Activated T-cell treated with anti-CD3 and anti-CD28 coated beads for 48 hours (primary cell): ENCODE measurements at regions not wholly inside any gene's neighbourhood (a gene's known extent, or its start where the extent isn't known, plus 50 kb on each side); places are given as distances from the start of the nearest gene placed in this dataset.
"Not testable (repeated sequence)": the region's sequence is repeated elsewhere in the genome, so short reads cannot be mapped to it uniquely, and the experiment has no call there.

Experiments used
- DNase-seq: peaks from one replicate; pipeline ENCODE4 v3.0.0-alpha.2; 2020; ENCODE audit warnings: low read depth

DNA sequence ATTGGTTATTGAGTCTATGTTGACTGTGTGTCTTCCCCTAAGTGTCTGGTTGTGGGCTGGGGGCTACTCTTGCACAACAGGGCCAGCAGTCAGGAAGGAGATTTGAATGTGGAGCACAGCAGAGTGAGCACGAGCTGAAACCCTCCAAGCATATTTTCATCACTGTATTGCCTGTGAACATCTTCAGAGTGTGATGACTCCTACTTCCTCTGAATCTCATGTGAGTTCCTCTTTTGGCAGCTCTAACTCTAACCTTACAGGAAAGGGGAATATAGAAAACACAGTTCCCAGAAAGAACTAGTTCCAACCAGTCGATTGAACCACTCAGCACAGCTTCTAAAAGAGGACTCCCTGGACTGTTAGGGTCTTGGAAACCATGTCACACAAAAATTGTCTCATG, 211.6 kb downstream of the RAP2B start:
- DNase-seq, result no peak

GRCh38 chr3:153378366-153378765, 216.3 kb downstream of the RAP2B start:
- not testable (repeated sequence) for DNase-seq

- no peak for DNase-seq
Measured at GRCh38 chr3:153379516-153379915, 217.5 kb downstream of the RAP2B start.

DNA sequence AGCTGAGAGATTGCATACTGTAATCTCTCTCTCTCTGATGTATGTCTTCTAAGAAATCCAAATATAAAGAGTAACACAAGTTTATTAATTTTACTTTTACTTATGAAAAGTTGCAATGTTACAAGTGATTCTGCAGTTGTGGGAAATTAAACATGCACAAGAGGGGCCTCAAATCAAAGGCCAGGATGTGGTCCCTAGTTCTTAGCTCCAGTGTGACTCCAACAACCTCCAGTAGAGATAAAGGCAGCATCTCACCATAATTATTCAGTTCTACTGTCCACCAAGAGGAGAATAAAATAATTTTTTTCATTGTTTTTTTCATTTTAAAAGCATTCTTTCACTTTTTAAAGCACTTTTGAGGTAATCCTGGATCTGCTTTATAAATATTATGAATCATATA, 223.3 kb downstream of the RAP2B start:
- DNase-seq, result no peak

GRCh38 chr3:153392363-153392762, 230.3 kb downstream of the RAP2B start:
- no peak for DNase-seq

DNA sequence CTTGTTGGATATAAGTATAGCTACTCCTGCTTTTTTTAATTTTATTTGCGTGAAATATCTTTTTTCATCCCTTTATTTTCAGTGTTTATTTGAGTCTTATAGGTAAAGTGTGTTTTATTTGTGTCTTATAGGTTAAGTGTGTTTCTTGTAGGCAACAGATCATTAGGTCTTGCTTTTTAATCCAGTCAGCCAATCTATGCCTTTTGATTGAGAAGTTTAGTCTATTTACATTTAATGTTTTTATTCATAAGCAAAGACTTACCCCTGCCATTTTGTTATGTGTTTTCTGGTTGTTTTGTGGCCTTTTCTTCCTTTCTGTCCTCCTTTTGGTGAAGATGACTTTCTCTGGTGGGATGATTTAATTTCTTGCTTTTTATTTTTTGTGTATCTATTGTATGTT, 232.0 kb downstream of the RAP2B start:
- no peak for DNase-seq

- DNase-seq, result no peak
Measured at GRCh38 chr3:153396581-153396980, 234.6 kb downstream of the RAP2B start.

DNA sequence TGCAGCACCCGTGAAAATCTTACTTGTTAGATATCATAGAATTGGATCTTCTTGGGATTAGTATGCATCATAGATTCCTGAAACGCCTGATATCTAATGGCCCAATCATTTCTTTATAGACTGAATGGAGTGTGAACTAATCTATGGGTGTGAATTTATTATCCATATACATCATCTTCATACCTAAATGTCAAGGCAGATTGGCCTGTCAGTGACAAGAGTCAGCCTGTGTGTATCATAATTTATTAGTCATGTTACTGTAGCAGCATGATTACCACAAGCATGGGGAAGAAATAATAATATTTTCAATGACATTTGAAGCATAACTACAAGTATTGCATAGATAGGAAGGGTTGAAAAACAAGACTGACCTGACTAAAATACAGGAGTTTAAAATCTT, 235.8 kb downstream of the RAP2B start:
- DNase-seq, result no peak

DNA sequence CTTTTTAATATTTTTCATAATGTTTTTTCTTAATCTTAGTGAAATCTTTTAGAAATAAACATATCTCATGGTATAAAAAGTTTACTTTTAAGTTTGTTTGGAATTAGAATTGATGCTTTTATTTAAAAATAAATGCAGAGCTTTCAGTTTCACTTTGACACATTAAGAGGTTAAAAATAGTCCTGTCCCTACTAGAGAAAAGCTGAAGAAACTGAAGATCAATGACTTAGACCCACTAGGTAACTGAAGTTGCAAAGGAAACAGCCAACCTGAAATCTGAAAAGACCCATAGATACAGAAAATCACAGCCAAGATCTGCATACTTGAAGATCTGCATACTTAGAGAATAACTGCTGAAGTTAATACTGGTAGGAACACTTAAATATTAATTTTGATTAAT, 237.6 kb downstream of the RAP2B start:
- DNase-seq, result no peak

GRCh38 chr3:153400641-153401040, 238.6 kb downstream of the RAP2B start:
- no peak for DNase-seq

DNA sequence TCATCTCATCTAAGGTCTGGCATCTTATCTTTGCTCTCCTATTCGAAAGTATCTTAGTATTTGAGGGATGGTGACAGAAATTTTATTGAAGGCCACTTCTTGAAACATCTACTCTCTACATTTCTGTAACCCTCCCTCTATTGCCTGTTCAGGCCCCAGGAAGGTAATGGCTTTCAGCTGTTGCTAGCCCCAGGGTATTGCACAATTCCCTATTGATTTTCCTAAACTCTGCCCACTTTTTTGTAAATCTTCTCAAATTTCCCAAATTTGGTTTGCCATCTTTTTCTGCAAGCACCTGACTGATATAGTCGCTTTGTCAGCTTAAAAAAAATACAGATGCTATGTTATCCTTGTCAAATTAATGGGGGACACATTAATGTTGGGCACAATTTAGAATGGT, 242.1 kb downstream of the RAP2B start:
- no peak for DNase-seq

DNA sequence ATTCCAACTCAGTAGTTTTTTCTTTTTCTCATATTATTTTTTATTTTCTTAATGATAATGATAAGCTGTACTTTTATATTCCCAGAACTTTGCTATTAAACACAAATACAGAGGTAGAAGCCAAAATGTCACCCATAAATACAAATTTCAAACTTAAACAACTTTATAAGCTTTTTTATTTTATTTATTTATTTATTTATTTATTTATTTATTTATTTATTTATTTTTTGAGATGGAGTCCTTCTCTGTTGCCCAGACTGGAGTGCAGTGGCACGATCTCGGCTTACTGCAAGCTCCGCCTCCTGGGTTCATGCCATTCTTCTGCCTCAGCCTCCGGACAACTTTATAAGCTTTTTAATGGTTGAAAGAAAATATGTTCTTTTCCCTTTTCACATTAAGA, 243.3 kb downstream of the RAP2B start:
- not testable (repeated sequence) for DNase-seq

DNA sequence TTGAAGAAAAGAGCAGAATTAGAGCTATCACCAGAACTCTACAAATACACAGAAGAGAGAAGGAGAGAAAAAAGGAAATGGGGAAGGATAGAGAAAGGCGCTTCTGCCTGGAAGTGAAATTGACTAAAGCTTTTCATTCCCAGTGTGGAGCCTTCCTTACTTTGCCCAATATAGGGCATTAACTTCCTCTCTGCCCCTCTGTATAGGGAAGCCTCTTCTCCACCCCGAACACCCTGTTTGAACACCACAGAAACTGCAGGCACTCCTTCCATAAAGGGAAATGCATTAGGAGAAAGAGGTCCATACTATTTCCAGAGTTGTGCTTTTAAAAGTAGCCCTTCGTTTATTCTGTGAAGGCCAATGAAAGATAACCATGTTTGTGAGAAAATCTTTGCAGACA, 248.5 kb downstream of the RAP2B start:
- no peak for DNase-seq

- no peak for DNase-seq
Measured at GRCh38 chr3:153414982-153415381, 253.0 kb downstream of the RAP2B start.

DNA sequence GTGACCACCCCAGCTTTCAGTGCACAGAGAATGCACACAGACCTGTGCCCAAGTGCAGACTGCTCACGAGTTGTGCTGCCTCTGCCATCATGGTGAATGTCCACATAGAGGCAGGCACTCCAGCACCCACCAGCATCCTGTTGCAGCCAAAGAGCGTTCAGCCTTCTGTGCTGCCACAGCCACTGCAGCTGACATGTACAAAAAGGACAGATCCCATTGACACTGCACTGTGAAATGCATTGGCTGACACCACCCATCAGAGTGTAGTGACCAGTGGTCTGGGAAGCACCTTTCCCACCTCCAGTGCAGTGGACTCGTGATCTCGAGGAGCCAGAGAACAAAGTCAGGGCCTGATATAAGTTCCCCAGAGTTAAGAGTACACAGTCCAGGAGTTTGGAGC, 260.3 kb downstream of the RAP2B start:
- DNase-seq, result no peak

- not testable (repeated sequence) for DNase-seq
Measured at GRCh38 chr3:153423820-153424219, 261.8 kb downstream of the RAP2B start.

DNA sequence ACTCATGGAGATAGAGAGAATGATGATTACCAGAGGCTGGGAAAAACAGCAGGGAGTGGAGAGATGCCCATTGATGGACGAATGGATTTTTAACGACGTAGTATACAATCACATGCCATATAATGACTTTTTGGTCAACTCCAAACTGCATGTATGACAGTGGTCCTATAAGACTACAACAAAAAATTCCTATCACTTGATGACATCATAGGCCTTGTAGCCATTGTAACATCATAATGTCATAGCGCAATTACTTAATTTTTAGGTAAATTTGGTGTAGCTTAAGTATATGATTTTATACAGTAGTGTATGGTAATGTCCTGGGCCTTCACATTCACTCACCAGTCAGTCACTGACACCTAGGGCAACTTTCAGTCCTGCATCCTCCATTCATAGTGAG, 264.3 kb downstream of the RAP2B start:
- no peak for DNase-seq

- DNase-seq, result no peak
Measured at GRCh38 chr3:153426803-153427202, 264.8 kb downstream of the RAP2B start.

- no peak for DNase-seq
Measured at GRCh38 chr3:153429821-153430220, 267.8 kb downstream of the RAP2B start.

- DNase-seq, result no peak
Measured at GRCh38 chr3:153431076-153431475, 269.1 kb downstream of the RAP2B start.

DNA sequence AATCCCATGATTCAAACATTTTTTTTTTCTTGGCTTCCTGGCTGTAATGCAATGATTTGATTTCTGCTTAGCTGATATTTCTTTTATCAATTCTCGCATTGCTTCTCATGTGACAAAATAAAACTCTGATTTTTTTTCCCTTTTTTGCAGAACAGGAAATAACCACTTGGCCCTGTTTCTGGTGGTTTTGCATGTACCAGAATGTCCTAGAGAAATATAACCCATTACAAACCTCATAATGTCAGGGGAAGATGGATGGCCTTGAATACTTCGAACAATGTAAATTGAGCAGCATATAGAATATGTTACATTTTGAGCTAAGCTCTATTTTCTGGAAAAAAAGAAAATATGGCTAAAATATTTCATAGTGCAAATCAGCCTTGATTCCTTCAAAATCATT, 275.6 kb downstream of the RAP2B start:
- DNase-seq, result no peak

- DNase-seq, result no peak
Measured at GRCh38 chr3:153438271-153438670, 276.2 kb downstream of the RAP2B start.

GRCh38 chr3:153439780-153440179, 277.8 kb downstream of the RAP2B start:
- DNase-seq, result no peak

GRCh38 chr3:153440311-153440710, 278.3 kb downstream of the RAP2B start:
- DNase-seq, result no peak

- no peak for DNase-seq
Measured at GRCh38 chr3:153442386-153442785, 280.4 kb downstream of the RAP2B start.
